ENCODE measurements at regions not wholly inside any gene's neighbourhood (a gene's known extent, or its start where the extent isn't known, plus 50 kb on each side); places are given as distances from the start of the nearest gene placed in this dataset.

- Histone ChIP-seq H3K36me3 (ENCODE audit: control insufficient read depth in 2 of 2, insufficient read depth in 1 of 2, low read length in 2 of 2) (no peaks in the 10 kb centered on the region), H3K4me3 (ENCODE audit: low read depth, low read length) (no peak overlapping the region), H3K9me3 (ENCODE audit: control insufficient read depth, insufficient read depth, low read depth, low read length) (no peaks in the 10 kb centered on the region), H3K27ac (ENCODE audit: extremely low read depth, low read depth, low read length) (no peak overlapping the region), H3K4me1 (ENCODE audit: control insufficient read depth, insufficient read depth, low read length) (no peaks in the 10 kb centered on the region)
- ChIA-PET POLR2A (no interaction called here), CTCF (interaction anchor here (0.7 kb wide), 1 partner anchor 273 kb away, joined by 3 read pairs; no protein-coding TSS in a partner anchor)
- TF ChIP-seq ZNF510 (tag by site-specific recombination; IDR thresholded peaks at IDR 0.05; ENCODE audit: insufficient replicate concordance) (no peak), ZNF501 (tag by site-specific recombination; IDR thresholded peaks at IDR 0.05) (no peak), ZNF391 (tag by site-specific recombination; IDR thresholded peaks at IDR 0.05; ENCODE audit: borderline replicate concordance, low read depth) (no peak), HOXC10 (CRISPR knock-in tag; IDR thresholded peaks at IDR 0.05) (no peak), ZNF24 (tag by site-specific recombination; IDR thresholded peaks at IDR 0.05) (no peak), PRDM4 (tag by site-specific recombination; IDR thresholded peaks at IDR 0.05) (no peak), ZSCAN30 (tag by site-specific recombination; IDR thresholded peaks at IDR 0.05) (no peak), ZNF26 (tag by site-specific recombination; IDR thresholded peaks at IDR 0.05) (no peak), PBX3 (CRISPR knock-in tag; IDR thresholded peaks at IDR 0.05) (no peak), ZNF600 (tag by site-specific recombination; IDR thresholded peaks at IDR 0.05) (no peak), ZNF221 (tag by site-specific recombination; IDR thresholded peaks at IDR 0.05; ENCODE audit: borderline replicate concordance) (no peak), ZNF48 (tag by site-specific recombination; IDR thresholded peaks at IDR 0.05) (no peak), ZNF585B (tag by site-specific recombination; IDR thresholded peaks at IDR 0.05) (no peak), ZFHX2 (tag by site-specific recombination; conservative IDR thresholded peaks at IDR 0.05) (no peak)
These were observed 323.7 kb upstream of the ZP4 start for GRCh38 chr1:238214449-238214848.

GRCh38 chr1:238205045-238205662 is 314.4 kb upstream of the ZP4 start:
- ChIA-PET POLR2A (no interaction called here), CTCF (no interaction called here)
- no peaks in the 10 kb centered on the region for H3K4me1 ChIP-seq (ENCODE audit: control insufficient read depth, insufficient read depth, low read length)
- no peak overlapping the region for H3K4me3 ChIP-seq (ENCODE audit: low read depth, low read length)
- TF ChIP-seq ZNF202 (tag by site-specific recombination; IDR thresholded peaks at IDR 0.05; ENCODE audit: borderline replicate concordance) (no peak), ZNF140 (tag by site-specific recombination; IDR thresholded peaks at IDR 0.05) (no peak), ZNF18 (tag by site-specific recombination; IDR thresholded peaks at IDR 0.05) (no peak), ZNF394 (tag by site-specific recombination; IDR thresholded peaks at IDR 0.05; ENCODE audit: borderline replicate concordance) (no peak), ZBTB20 (tag by site-specific recombination; IDR thresholded peaks at IDR 0.05) (no peak), WT1 (tag by site-specific recombination; IDR thresholded peaks at IDR 0.05) (no peak), ZNF23 (tag by site-specific recombination; IDR thresholded peaks at IDR 0.05; ENCODE audit: borderline replicate concordance) (no peak), ZNF398 (tag by site-specific recombination; IDR thresholded peaks at IDR 0.05) (no peak), EGR2 (tag by site-specific recombination; IDR thresholded peaks at IDR 0.05; ENCODE audit: low read depth) (no peak)
- H3K36me3 ChIP-seq (ENCODE audit: control insufficient read depth in 2 of 2, insufficient read depth in 1 of 2, low read length in 2 of 2) = no peaks in the 10 kb centered on the region
- H3K27ac ChIP-seq (ENCODE audit: extremely low read depth, low read depth, low read length) = no peak overlapping the region
- H3K9me3 ChIP-seq (ENCODE audit: control insufficient read depth, insufficient read depth, low read depth, low read length) = 0 out of 2 replicates have a peak, but pooled peaks cover 3% of the 10 kb centered on the region
